SK-N-MC (cell line): ENCODE measurements at regions not wholly inside any gene's neighbourhood (a gene's known extent, or its start where the extent isn't known, plus 50 kb on each side); places are given as distances from the start of the nearest gene placed in this dataset.

Experiments
- EZH2 ChIP-seq: fragments of 200-600 bp; sonication (generic); IDR thresholded peaks from one replicate; pipeline ENCODE4 v1.6.1; 2017; ENCODE audit warnings: antibody characterized with exemption
- POLR2AphosphoS5 ChIP-seq: IDR thresholded peaks from 2 replicates; pipeline ENCODE4 v1.6.1; 2012; ENCODE audit warnings: mild to moderate bottlenecking, low read depth, low read length, borderline replicate concordance

- TF ChIP-seq EZH2 (no peak), POLR2AphosphoS5 (no peak)
Observed at GRCh38 chrX:134137341-134137740, 99.6 kb upstream of the CCDC160 start.
